Activated T-cell treated with anti-CD3 and anti-CD28 coated beads, Interleukin-2, amount 50 U/mL, for 1 hour (primary cell): ENCODE measurements at regions not wholly inside any gene's neighbourhood (a gene's known extent, or its start where the extent isn't known, plus 50 kb on each side); places are given as distances from the start of the nearest gene placed in this dataset.

ENCODE experiments used
- DNase-seq: peaks from one replicate; pipeline ENCODE4 v3.0.0-alpha.2; 2020

DNA sequence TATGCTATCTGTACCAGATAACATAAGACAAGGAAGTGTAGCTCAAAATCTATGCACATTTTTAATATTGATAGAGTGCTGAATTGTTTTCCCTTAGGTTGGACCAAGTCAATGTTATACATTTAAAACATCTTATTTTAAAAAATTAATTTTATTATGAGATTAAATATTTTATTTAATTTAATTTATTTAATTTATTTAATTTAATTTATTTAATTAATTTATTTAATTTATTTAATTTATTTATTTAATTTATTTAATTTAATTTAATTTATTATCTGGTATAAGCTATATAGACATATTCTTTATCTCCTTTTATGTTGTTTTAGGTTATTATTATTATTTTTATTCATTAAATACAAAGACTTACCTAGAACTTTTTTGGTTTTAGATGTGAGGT, 551.7 kb upstream of the LRRTM1 start:
- DNase-seq: no peak

DNA sequence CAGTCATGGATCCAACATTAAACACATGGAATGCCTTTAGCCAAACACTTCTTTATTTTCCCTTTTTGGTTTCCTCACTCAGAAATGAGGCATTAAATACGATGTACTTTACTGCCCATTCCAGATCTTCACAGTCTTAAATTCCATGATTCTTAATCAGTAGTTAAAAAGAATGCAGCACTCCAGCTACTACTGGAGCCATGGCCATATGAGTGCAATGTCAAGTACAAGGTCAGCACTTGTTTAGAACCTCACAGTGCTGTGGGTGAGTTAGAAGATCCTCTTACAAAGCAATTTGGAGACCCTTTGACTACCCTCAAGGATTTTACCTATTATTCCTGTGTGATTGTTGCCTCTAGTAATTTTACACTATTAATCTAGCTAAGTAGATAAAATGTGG, 550.3 kb upstream of the LRRTM1 start:
- no peak for DNase-seq

DNA sequence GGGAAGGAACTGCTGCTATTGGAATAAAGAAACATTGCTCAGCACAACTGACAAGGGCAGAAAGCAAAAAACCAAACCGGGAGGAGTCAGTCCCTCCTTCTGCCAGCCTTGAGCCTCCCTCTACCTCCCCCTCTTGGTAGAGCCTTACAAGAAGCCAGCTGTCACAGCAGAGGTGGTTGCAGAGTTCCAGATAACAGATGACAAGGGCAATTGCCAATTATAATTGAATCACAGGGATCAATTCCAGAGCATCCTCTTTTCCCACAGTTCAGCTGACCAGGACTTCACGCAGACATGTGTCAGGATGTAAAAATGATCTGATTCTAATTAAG, 548.2 kb upstream of the LRRTM1 start:
- no peak for DNase-seq

DNA sequence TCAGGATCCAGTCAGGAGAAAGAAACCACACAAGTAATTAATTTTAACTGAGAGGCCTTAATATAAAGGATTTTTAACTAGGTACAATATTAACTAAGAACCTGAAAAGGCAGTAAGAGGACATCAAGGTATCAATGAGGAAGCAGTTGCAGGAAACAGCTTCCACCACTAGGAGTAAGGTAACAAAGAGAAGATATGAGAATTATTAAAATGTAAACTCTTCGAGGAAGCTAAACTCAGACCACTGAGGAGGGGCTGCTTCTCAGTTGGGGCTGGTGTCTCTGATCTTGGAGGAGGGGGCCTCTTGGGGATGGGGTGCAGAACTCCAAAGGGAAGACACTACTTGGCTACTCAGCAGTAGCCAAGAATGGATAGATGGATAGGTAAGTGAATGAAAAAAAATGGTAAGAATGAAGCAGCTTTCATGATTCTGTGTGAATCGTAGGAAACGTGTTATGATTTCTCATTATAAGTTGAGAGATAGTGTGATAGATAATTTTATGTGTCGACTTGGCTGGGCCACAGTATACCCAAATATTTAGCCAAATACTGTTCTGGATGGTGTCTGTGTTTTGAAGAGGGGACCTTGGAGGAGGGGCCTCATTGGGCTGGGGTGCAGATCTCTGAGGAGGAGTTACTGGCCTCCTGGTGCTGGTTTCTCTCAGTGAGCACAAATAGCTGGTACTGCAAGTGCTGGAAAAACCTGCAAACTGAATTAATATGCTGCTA, 547.7 kb upstream of the LRRTM1 start:
- DNase-seq: no peak

GRCh38 chr2:80830891-80831290, 526.3 kb upstream of the LRRTM1 start:
- DNase-seq: no peak

DNA sequence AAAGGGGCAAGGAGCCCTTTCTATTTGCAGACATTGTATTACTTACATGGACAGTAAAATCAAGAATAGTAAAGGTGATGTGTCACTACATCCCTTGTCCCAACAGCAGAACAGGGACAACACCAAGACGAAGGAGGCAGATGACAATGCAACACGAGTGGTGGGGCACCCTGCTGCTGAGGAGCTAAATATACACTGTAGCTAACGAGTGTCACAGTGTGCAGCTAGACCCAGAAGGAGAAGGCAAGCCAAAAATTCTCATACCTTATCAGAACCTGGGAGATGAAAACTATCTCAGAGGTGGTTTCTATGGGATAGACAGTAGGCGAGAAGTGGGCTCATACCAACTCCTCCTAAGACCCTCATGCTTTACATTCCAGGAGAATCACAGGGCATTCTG, 518.4 kb upstream of the LRRTM1 start:
- DNase-seq: no peak

DNA sequence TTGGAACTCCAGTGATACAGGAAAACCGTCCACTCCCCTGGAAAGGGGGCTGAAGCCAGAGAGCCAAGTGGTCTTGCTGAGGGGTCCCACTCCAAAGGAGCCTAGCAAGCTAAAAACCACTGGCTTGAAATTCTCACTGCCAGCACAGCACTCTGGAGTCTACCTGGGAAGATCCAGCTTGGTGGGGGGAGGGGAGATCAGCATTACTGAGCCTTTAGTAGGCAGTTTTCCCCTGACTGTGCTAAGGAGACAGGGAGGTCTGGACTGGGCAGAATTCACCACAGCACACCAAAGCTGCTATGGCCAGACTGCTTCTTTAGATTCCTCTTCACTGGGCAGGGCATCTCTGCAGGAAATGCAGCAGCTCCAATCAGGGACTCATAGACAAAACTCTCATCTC, 510.7 kb upstream of the LRRTM1 start:
- no peak for DNase-seq

- no peak for DNase-seq
Observed at GRCh38 chr2:80786584-80786983, 482.0 kb upstream of the LRRTM1 start.

- no peak for DNase-seq
Observed at GRCh38 chr2:80778704-80779103, 474.2 kb upstream of the LRRTM1 start.

GRCh38 chr2:80748592-80748991, 444.0 kb upstream of the LRRTM1 start:
- DNase-seq: no peak

DNA sequence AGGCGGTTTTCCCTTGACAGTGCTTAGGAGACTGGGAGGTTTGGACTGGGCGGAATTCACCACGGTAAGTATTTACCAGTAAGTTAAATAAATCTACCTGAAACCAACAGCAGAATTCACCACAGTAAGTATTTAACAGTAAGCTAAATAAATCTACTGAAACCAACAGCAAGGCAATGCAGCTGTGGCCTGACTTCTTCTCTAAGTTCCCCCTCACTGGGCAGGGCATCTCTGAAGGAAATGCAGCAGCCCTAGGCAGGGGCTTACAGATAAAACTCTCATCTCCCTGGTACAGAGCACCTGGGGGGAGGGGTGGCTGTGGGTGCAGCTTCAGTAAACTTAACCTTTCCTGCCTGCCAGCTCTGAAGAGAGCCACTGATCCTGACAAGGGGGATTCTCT, 432.5 kb upstream of the LRRTM1 start:
- no peak for DNase-seq

- no peak for DNase-seq
Observed at GRCh38 chr2:80725001-80725400, 420.4 kb upstream of the LRRTM1 start.

DNA sequence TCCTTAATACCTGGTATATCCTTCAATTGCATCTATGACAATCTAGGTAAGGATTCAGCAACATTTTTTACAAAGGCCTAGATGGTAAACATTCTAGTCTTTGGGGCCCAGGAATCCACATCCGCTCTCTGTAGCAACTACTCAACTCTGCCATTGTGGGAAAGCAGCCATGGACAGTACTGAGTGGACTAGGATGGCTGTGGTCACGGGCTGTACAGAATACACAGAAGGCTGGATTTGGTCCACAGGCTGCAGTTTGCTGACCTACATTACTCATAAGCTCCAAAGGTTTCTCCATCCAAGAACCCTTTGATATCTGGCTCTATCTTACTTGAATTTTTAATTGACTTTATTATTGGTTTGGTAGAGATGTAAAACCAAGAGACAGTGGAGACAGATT, 418.3 kb upstream of the LRRTM1 start:
- DNase-seq: no peak

DNA sequence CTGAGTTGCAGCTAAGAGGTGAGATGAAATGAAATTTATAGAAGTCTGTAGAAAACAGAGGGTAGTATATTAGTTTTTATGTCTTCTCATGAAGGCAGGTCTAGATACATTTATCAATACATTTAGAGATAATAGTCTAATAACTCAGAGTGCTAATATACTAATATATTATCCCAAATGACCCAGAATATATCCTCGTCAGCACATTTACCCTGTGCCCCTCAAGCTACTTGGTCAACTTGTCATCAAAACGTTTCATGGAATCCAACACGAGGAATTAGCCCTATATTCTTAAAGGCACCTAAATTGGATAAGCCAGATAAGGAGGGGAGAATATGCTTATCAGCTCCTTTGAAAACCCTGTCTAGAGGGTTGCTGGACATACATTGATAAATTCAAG, 415.1 kb upstream of the LRRTM1 start:
- no peak for DNase-seq

DNA sequence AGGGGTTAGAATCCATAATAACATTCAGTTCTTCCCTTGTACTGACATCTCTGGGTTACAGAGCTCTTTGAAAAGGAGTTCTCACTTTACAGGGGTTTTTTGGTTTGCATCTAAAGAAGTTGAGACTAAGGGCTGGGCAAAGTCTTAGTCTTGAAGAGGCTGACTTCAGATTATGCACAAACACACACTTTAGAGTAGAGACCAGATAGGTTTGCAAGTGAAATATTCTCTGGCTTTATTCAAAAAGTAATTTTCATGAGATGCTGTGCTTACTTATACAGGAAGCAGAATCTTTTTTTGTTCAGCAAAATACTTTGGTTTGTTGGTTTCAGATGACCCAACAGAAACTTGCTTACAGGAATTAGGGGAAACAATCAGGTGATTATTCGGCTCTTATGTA, 410.9 kb upstream of the LRRTM1 start:
- no peak for DNase-seq

DNA sequence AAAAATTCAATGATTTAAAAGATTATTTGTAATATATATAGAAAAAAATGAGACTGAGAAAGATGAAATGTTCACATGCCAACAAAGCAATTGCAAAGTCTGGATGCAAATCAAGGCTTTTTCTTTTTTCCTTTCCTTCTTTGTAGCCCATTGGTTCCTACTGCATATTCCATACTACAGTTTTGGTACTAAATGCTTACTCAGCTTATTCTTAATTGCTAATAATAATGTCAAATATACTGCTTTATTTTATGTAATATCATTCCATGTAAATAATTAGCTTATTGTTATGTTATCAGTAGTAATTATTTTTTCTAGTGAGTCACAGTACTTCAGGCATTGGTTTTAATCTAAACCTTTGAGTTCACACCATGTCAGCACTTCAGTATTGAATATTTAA, 407.4 kb upstream of the LRRTM1 start:
- no peak for DNase-seq

DNA sequence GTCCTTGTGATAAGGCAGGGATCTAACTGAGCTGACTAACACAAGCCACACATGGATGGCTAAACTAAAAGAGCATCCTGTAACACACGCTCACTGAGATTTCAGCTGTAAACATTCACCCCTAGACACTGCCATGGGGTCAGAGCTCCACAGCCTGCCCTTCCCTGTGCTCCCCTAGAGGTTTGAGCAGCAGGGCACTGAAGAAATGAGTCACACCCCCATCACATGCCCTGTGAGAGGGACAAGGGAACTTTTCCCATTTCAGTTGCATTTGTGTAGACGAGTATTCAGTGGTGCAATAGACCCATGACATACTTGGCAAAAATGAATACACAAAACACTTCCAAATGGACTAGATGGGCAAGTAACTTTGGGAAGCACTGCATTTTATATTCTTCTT, 402.4 kb upstream of the LRRTM1 start:
- DNase-seq: no peak

- DNase-seq: no peak
Observed at GRCh38 chr2:80706541-80706940, 402.0 kb upstream of the LRRTM1 start.

- no peak for DNase-seq
Observed at GRCh38 chr2:80703532-80703931, 399.0 kb upstream of the LRRTM1 start.

- DNase-seq: no peak
Observed at GRCh38 chr2:80700961-80701360, 396.4 kb upstream of the LRRTM1 start.
